Colonic mucosa (tissue), 4 donors: ENCODE measurements at regions not wholly inside any gene's neighbourhood (a gene's known extent, or its start where the extent isn't known, plus 50 kb on each side); places are given as distances from the start of the nearest gene placed in this dataset.

Experiments used
- DNase-seq: peaks from one replicate; pipeline ENCODE4 v3.0.0-alpha.2; 2020
- H3K27ac ChIP-seq: fragments of 200-600 bp; one replicate; pipeline ENCODE4 v1.8.0; 2021
- H3K27me3 ChIP-seq: fragments of 200-600 bp; one replicate; pipeline ENCODE4 v1.8.0; 2021
- H3K36me3 ChIP-seq: fragments of 200-600 bp; one replicate; pipeline ENCODE4 v1.8.0; 2021
- H3K4me1 ChIP-seq: fragments of 200-600 bp; one replicate; pipeline ENCODE4 v1.8.0; 2021; ENCODE audit warnings: mild to moderate bottlenecking
- H3K4me3 ChIP-seq: fragments of 200-600 bp; one replicate; pipeline ENCODE4 v1.8.0; 2021
- H3K9ac ChIP-seq, 2 donors: one replicate each; pipeline ENCODE4 v1.7.0; 2013; ENCODE audit warnings: control low read depth in 2 of 2, low read depth in 2 of 2, low read length in 2 of 2
- H3K9me3 ChIP-seq: fragments of 200-600 bp; one replicate; pipeline ENCODE4 v1.8.0; 2021
- CTCF ChIP-seq: fragments of 200-600 bp; IDR thresholded peaks from one replicate; pipeline ENCODE4 v1.8.0; 2022; ENCODE audit warnings: antibody characterized with exemption, mild to moderate bottlenecking
- intact Hi-C: fragments of 100-400 bp; cut with DNase I; formaldehyde crosslinking; loops from one replicate; pipeline ENCODE4 v1.14.1; 2022
- donor health status: healthy.
- donor health status: DM: no; HTN: no; CAD: no.
- donor health status: DM: no; HTN: no; CAD: no.

GRCh38 chr3:195012100-195012499 lies 258.9 kb downstream of the XXYLT1 start:
- Histone ChIP-seq H3K36me3 (no peaks in the 10 kb centered on the region), H3K4me1 (no peaks in the 10 kb centered on the region), H3K9me3 (no peaks in the 10 kb centered on the region), H3K27ac (no peak overlapping the region), H3K4me3 (no peak overlapping the region), H3K9ac (no peak overlapping the region), H3K27me3 (no peaks in the 10 kb centered on the region)
- intact Hi-C loops, result no loop called here
- DNase-seq, result no peak
- TF ChIP-seq CTCF, result no peak

- no peaks in the 10 kb centered on the region for H3K4me1 ChIP-seq
- no peak overlapping the region for H3K27ac ChIP-seq
- intact Hi-C loops, result no loop called here
- no peaks in the 10 kb centered on the region for H3K9me3 ChIP-seq
- TF ChIP-seq CTCF, result no peak
- no peak overlapping the region for H3K9ac ChIP-seq
- H3K4me3 ChIP-seq, result no peak overlapping the region
- no peaks in the 10 kb centered on the region for H3K36me3 ChIP-seq
- H3K27me3 ChIP-seq, result no peaks in the 10 kb centered on the region
- no peak for DNase-seq
These were observed 258.4 kb downstream of the XXYLT1 start for GRCh38 chr3:195012571-195012970.

- Histone ChIP-seq H3K27me3 (no peaks in the 10 kb centered on the region), H3K9ac (no peak overlapping the region), H3K9me3 (no peaks in the 10 kb centered on the region), H3K27ac (no peak overlapping the region), H3K4me3 (no peak overlapping the region), H3K4me1 (no peaks in the 10 kb centered on the region), H3K36me3 (no peaks in the 10 kb centered on the region)
- DNase-seq, result no peak
- intact Hi-C loops, result no loop called here
- no peak for TF ChIP-seq CTCF
These were observed 257.3 kb downstream of the XXYLT1 start for GRCh38 chr3:195013411-195014361.

- H3K27ac ChIP-seq, result no peak overlapping the region
- intact Hi-C loops, result no loop called here
These were observed 255.9 kb downstream of the XXYLT1 start for GRCh38 chr3:195015021-195015420.

GRCh38 chr3:195017151-195017550 lies 253.8 kb downstream of the XXYLT1 start:
- H3K9ac ChIP-seq, result no peak overlapping the region
- intact Hi-C loops, result no loop called here
- DNase-seq, result no peak

More at GRCh38 chr3:195015021-195015420, 255.9 kb downstream of the XXYLT1 start:
- no peak for TF ChIP-seq CTCF
- no peaks in the 10 kb centered on the region for H3K27me3 ChIP-seq
- no peaks in the 10 kb centered on the region for H3K4me1 ChIP-seq
- DNase-seq, result no peak
- H3K36me3 ChIP-seq, result no peaks in the 10 kb centered on the region
- no peak overlapping the region for H3K4me3 ChIP-seq
- H3K9me3 ChIP-seq, result no peaks in the 10 kb centered on the region
- no peak overlapping the region for H3K9ac ChIP-seq

More at GRCh38 chr3:195017151-195017550, 253.8 kb downstream of the XXYLT1 start:
- TF ChIP-seq CTCF, result no peak
- no peak overlapping the region for H3K4me3 ChIP-seq
- no peaks in the 10 kb centered on the region for H3K4me1 ChIP-seq
- no peaks in the 10 kb centered on the region for H3K27me3 ChIP-seq
- no peaks in the 10 kb centered on the region for H3K9me3 ChIP-seq
- no peak overlapping the region for H3K27ac ChIP-seq
- H3K36me3 ChIP-seq, result no peaks in the 10 kb centered on the region
